GM10248 (cell line): ENCODE measurements at regions not wholly inside any gene's neighbourhood (a gene's known extent, or its start where the extent isn't known, plus 50 kb on each side); places are given as distances from the start of the nearest gene placed in this dataset.

Experiments used
- CTCF ChIA-PET: fragments of 300-600 bp; sonication (Branson Sonifier 250); formaldehyde crosslinking; extraction: SDS; loops from one replicate; lab custom pipeline; 2021; ENCODE audit warnings: antibody characterized with exemption; lab: Yijun Ruan, JAX
- POLR2A ChIA-PET: fragments of 350-650 bp; sonication (Branson Sonifier 250); formaldehyde crosslinking; extraction: SDS; loops from one replicate; lab custom pipeline; 2020; ENCODE audit warnings: antibody characterized with exemption; lab: Yijun Ruan, JAX
- DNase-seq: peaks from one replicate; pipeline ENCODE4 v3.0.0; 2012; ENCODE audit errors: extremely low spot score
- TF ChIP-seq, protein P1 (sequence below): IDR thresholded peaks from 2 replicates; pipeline ENCODE4 v1.5.1; 2012; ENCODE audit warnings: mild to moderate bottlenecking, low read depth; ENCODE audit errors: extremely low read depth, missing control alignments, control extremely low read depth

DNA sequence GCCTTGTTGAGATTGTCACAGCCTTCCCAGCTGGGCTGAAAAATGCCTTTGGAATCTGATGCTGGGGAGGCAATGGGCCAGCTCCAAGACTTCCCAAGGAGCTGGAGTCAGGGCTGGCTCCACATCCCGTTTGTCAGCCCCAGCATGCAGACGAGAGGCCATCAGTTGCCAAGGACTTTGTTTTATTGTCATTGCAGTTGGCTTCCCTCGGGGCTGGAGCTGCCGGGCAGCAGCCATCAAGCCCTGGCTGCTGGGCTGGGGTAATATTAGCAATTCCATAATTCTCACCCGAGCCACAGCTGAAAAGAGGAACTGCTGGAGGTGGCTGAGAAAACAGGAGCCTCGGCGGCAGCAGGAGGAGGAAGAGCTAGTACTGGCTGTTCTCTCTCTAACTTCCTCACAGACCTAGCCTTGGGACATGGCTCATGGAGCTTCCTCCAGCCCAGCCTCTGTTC, 182.5 kb downstream of the CDC5L start:
- TF ChIP-seq, protein P1, sequence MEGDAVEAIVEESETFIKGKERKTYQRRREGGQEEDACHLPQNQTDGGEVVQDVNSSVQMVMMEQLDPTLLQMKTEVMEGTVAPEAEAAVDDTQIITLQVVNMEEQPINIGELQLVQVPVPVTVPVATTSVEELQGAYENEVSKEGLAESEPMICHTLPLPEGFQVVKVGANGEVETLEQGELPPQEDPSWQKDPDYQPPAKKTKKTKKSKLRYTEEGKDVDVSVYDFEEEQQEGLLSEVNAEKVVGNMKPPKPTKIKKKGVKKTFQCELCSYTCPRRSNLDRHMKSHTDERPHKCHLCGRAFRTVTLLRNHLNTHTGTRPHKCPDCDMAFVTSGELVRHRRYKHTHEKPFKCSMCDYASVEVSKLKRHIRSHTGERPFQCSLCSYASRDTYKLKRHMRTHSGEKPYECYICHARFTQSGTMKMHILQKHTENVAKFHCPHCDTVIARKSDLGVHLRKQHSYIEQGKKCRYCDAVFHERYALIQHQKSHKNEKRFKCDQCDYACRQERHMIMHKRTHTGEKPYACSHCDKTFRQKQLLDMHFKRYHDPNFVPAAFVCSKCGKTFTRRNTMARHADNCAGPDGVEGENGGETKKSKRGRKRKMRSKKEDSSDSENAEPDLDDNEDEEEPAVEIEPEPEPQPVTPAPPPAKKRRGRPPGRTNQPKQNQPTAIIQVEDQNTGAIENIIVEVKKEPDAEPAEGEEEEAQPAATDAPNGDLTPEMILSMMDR: no peak
- no peak for DNase-seq
- ChIA-PET POLR2A (no interaction called here), CTCF (interaction anchor here (1.7 kb wide), 1 partner anchor 8 kb away, joined by 4 read pairs; no protein-coding TSS in a partner anchor)

DNA sequence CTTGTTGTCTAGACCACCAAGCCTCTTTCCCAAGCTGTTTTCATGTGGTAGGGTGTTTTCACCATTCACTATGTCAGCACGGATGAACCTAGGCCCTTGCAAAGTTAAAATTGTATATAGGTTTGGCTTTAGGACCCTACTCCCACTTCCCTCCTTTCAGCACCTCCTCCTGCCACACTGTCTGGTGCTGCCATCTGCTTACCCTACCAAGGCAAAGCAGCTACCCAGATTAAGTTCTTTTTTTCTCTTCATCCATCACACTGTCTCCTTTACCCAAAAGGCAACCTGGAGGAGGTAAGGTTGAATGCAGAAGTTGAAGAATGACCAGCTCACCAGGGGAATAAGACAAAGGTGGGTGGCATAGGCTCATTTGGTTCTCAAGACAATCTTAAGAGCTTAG, 184.0 kb downstream of the CDC5L start:
- ChIA-PET CTCF (interaction anchor here (1.7 kb wide), 1 partner anchor 10 kb away, joined by 4 read pairs; no protein-coding TSS in a partner anchor), POLR2A (no interaction called here)
- DNase-seq: no peak
- TF ChIP-seq, protein P1: no peak

DNA sequence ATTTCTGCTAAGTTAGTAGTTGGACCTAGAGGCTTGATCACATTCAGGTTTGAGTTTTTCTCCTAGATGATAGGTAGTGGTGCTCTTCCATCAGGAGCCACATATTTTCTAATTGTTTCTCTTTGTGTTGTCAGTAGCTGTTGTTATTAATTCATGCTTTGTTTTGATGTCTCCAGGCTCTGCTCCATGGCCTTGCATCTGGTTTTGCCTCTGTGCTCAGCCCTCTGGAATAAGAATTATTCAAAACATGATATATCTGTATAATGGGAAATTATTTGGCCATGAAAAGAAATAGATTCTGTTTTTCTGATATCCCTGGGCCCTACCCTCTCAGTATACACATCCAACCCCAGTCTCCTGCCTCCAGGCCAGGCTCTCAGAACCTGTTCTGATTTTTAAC, 184.8 kb downstream of the CDC5L start:
- TF ChIP-seq, protein P1: no peak
- CTCF ChIA-PET: no interaction called here
- DNase-seq: no peak
- POLR2A ChIA-PET: interaction anchor here (0.6 kb wide), 1 partner anchor 11 kb away, joined by 7 read pairs; no protein-coding TSS in a partner anchor

DNA sequence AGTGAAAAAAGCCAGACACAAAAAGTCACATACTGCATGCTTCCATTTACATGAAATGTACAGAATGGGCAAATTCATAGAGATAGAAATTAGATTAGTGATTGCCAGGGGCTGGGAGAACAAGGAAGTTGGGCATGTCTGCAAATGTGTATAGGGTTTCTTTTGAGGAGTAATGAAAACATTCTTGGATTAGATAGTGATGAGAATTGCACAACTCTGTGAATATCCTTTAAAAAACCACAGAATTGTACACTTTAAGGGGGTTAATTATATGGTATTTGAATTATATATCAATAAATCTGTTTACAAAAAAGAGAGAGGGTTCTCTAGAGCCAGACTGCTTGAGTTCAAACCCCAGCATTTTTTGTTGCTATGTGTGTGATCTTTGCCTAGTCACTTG, 188.1 kb downstream of the CDC5L start:
- ChIA-PET CTCF (no interaction called here), POLR2A (no interaction called here)
- DNase-seq: no peak
- TF ChIP-seq, protein P1: no peak

DNA sequence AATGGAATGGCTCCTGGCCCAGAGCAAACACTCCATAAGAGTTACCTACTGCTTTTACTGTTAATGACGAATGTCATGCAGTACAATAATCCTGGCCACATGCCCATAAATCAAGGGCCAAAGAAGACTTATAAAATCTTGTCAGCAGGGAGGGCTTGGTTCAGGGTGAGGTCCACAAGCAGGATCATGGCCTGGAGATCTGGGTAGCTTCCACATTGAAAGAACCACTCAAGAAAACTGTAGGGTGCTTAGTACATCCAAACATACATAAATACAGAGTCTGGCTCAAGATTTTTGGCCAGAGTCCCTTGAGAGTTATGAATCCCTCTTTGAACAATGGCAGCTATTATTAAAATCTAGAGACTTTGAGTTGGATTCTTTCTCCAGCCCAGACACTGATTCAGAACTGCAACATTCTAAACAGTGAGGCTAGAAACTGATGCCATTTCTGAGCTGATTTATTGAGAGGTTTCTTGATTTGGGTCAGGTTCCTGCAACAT, 188.7 kb downstream of the CDC5L start:
- no peak for DNase-seq
- ChIA-PET CTCF (no interaction called here), POLR2A (no interaction called here)
- TF ChIP-seq, protein P1: no peak

DNA sequence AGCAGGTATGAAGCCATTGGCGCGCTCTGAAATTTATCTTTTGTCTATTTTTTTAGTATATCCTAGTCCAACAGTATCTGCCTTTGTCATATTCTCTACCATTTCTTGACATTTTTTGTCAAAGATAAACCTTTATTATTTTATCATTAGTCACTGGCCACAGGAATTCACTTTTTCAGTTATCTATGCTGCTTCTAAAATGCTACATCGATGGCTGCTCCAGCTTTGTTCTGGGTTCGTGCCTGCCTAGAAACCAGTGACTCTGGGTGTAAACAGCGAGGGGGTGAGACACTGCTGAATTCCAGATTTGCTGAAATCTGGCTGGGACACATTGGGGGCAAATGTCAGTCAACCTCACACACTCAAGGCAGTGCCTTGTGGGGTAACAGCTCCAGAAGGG, 193.4 kb downstream of the CDC5L start:
- ChIA-PET POLR2A (no interaction called here), CTCF (no interaction called here)
- TF ChIP-seq, protein P1: no peak
- no peak for DNase-seq

DNA sequence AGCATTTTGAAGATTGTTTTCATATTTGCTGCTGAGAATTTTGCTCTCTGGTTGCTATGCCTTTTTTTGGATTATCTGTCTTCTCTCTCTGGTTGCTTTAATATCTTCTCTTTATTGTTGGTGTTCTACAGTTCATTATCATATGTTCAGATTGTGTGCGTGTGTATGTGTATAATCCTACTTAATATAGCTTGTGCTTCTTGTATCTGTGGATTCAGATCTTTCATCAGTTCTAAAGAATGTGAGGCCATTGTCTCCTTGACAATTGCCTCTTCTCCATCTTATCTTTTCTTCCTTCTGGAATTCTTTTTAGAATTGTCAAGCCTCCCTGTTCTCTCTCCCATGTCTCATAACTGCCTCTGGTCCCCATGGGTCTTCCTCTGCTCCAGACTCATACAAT, 195.4 kb downstream of the CDC5L start:
- TF ChIP-seq, protein P1: no peak
- ChIA-PET CTCF (no interaction called here), POLR2A (no interaction called here)
- no peak for DNase-seq
